GM18502 (cell line): ENCODE measurements at regions not wholly inside any gene's neighbourhood (a gene's known extent, or its start where the extent isn't known, plus 50 kb on each side); places are given as distances from the start of the nearest gene placed in this dataset.
A peak's percentile ranks its signal among the peaks of the same experiment; 100 is the strongest.

Source experiments
- ATAC-seq: cut with Tn5 transposase; IDR thresholded peaks from one replicate; pipeline ENCODE4 v1.9.1; 2021; ENCODE audit warnings: mild to moderate bottlenecking; ENCODE audit not compliant: unreplicated experiment, poor library complexity

- no peak for ATAC-seq
Measured at GRCh38 chr14:81819910-81820309, 286.3 kb upstream of the SEL1L start.

- no peak for ATAC-seq
Measured at GRCh38 chr14:81826081-81826480, 292.4 kb upstream of the SEL1L start.

GRCh38 chr14:81829447-81829846 lies 295.8 kb upstream of the SEL1L start:
- no peak for ATAC-seq

- ATAC-seq = no peak
Measured at GRCh38 chr14:81831128-81831820, 297.6 kb upstream of the SEL1L start.

GRCh38 chr14:81834308-81834707 lies 300.7 kb upstream of the SEL1L start:
- no peak for ATAC-seq

GRCh38 chr14:81837304-81837703 lies 303.7 kb upstream of the SEL1L start:
- no peak for ATAC-seq

GRCh38 chr14:81839056-81839455 lies 305.4 kb upstream of the SEL1L start:
- ATAC-seq = no peak

GRCh38 chr14:81841346-81841745 lies 307.7 kb upstream of the SEL1L start:
- ATAC-seq = no peak

- peak; percentile 58 for ATAC-seq
Measured at GRCh38 chr14:81849714-81850113, 316.1 kb upstream of the SEL1L start.

GRCh38 chr14:81855007-81855406 lies 321.4 kb upstream of the SEL1L start:
- no peak for ATAC-seq

- no peak for ATAC-seq
Measured at GRCh38 chr14:81859046-81859445, 325.4 kb upstream of the SEL1L start.

- ATAC-seq = no peak
Measured at GRCh38 chr14:81868172-81868571, 334.5 kb upstream of the SEL1L start.

GRCh38 chr14:81871706-81872105 lies 338.1 kb upstream of the SEL1L start:
- ATAC-seq = no peak

GRCh38 chr14:81884382-81884781 lies 350.7 kb upstream of the SEL1L start:
- ATAC-seq = no peak

GRCh38 chr14:81886588-81886987 lies 352.9 kb upstream of the SEL1L start:
- no peak for ATAC-seq

GRCh38 chr14:81889529-81889928 lies 355.9 kb upstream of the SEL1L start:
- ATAC-seq = no peak

GRCh38 chr14:81890020-81890419 lies 356.4 kb upstream of the SEL1L start:
- no peak for ATAC-seq

GRCh38 chr14:81903477-81903876 lies 369.8 kb upstream of the SEL1L start:
- ATAC-seq = no peak

- no peak for ATAC-seq
Measured at GRCh38 chr14:81927070-81927469, 393.4 kb upstream of the SEL1L start.

- ATAC-seq = no peak
Measured at GRCh38 chr14:81931828-81932227, 398.2 kb upstream of the SEL1L start.

GRCh38 chr14:81936348-81936747 lies 402.7 kb upstream of the SEL1L start:
- no peak for ATAC-seq

GRCh38 chr14:81936902-81937301 lies 403.2 kb upstream of the SEL1L start:
- ATAC-seq = no peak

- ATAC-seq = no peak
Measured at GRCh38 chr14:81938341-81938740, 404.7 kb upstream of the SEL1L start.
